GM21423 (cell line): ENCODE measurements at regions not wholly inside any gene's neighbourhood (a gene's known extent, or its start where the extent isn't known, plus 50 kb on each side); places are given as distances from the start of the nearest gene placed in this dataset.
"Not testable (repeated sequence)": the region's sequence is repeated elsewhere in the genome, so short reads cannot be mapped to it uniquely, and the experiment has no call there.

ENCODE experiments used
- ATAC-seq: cut with Tn5 transposase; IDR thresholded peaks from one replicate; pipeline ENCODE4 v1.9.1; 2021; ENCODE audit warnings: mild to moderate bottlenecking, moderate library complexity; ENCODE audit not compliant: unreplicated experiment

GRCh38 chr5:174459071-174459702, 265.2 kb upstream of the MSX2 start:
- ATAC-seq: no peak

- ATAC-seq: no peak
These were observed 264.4 kb upstream of the MSX2 start for GRCh38 chr5:174459832-174460448.

- no peak for ATAC-seq
These were observed 262.3 kb upstream of the MSX2 start for GRCh38 chr5:174462129-174462528.

GRCh38 chr5:174464504-174465165, 259.7 kb upstream of the MSX2 start:
- ATAC-seq: no peak

GRCh38 chr5:174471528-174471927, 252.9 kb upstream of the MSX2 start:
- ATAC-seq: not testable (repeated sequence)

DNA sequence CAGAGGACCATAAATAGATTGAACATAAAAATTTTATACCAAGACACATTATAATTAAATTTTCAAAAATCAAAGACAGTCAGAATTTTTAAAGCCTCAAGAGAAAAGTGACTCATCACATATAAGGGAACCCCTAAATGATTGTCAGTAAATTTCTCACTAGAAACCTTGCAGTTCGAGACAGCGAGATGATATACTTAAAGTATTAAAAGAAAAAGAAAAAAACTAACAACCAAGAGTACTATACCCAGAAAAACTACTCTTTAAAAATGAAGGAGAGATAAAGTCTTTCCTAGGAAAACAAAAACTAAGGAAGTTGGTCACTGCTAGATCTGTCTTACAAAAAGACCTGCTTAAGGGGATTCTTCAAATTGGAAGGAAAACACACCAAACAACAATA, 251.4 kb upstream of the MSX2 start:
- no peak for ATAC-seq

- ATAC-seq: not testable (repeated sequence)
These were observed 248.4 kb upstream of the MSX2 start for GRCh38 chr5:174476001-174476400.

DNA sequence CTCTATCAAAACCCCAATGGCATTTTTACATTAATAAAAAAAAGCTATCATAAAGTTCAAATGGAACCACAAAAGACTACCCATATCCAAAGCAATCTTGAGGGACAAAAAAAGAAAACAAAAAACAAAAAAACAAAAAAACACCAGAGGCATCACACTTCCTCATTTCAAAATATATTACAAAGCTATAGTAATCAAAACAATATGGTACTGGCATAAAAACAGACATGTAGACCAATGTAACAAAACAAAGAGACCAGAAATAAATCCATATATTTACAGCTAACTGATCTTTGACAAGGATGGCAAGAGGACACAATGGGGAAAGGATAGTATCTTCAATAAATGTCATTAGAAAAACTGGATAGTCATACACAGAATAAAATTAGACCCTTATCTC, 245.1 kb upstream of the MSX2 start:
- ATAC-seq: no peak

- ATAC-seq: no peak
These were observed 242.6 kb upstream of the MSX2 start for GRCh38 chr5:174481737-174482136.

- ATAC-seq: no peak
These were observed 241.8 kb upstream of the MSX2 start for GRCh38 chr5:174482607-174483024.

- no peak for ATAC-seq
These were observed 241.0 kb upstream of the MSX2 start for GRCh38 chr5:174483411-174483810.

GRCh38 chr5:174489215-174489614, 235.2 kb upstream of the MSX2 start:
- ATAC-seq: no peak

- no peak for ATAC-seq
These were observed 234.3 kb upstream of the MSX2 start for GRCh38 chr5:174489920-174490597.

DNA sequence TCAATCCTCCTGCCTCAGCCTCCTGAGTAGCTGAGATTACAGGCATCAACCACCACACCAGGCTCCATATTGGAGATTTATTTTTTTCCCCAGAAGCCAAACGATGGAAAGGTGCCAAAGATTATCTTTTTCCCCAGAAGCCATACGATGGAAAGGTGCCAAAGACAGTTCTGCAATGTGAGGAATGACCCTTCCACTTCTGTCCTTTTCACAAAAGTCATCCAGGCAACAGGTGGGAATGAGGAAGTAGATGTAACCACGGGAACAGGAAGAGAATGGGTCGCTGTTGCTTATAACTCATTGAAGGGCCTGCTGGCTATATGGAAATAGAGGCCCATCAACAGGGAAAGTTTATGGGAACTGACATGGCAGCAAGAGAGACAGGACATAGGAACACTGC, 233.7 kb upstream of the MSX2 start:
- ATAC-seq: no peak

GRCh38 chr5:174491265-174491664, 233.1 kb upstream of the MSX2 start:
- no peak for ATAC-seq

DNA sequence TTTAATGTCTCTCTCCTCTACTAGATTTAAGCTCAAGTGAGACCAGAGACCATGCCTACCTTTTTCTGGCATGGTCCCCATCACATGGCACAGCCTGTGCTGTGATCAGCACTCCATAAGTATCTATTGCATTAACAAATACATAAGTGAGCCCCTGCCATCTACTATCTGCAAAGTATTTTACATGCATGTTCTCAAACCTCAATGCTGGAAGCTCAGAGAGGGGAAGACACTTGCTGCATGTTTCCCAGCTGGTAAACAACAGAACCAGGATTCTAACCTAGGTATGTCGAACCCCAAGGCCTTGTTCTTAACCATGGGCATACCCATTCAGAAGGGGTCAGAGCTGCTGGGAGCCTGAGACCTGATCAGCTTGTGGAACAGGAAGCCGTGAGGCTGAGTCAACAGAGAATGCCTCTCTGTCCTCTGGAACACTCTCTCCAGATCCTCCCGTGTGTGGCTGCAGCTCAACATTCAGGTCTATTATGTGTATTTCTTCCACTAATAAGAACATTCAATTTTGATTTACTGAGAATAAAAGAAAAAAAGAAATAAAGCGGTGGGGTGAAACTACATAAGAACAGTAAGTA, 232.5 kb upstream of the MSX2 start:
- no peak for ATAC-seq

DNA sequence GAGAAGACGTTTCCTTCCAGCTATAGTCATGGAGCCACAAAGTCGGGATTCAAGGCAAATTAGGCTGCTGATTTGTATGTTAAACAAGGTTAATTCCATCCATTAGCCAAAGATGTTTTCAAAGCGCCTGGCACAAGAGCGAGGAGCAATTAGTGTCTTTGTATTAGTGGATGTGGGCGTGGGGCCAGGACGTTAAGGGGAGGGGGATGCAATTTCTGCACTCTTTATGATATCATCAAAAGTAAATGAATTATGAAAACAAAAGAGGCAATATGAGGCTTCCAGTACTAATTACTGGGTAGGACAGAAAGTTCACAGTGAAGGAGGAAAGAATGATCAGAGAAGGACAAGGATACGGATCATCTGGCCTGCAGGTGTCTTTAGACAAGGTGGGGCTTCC, 230.9 kb upstream of the MSX2 start:
- ATAC-seq: no peak

GRCh38 chr5:174497939-174498338, 226.4 kb upstream of the MSX2 start:
- ATAC-seq: not testable (repeated sequence)

GRCh38 chr5:174498575-174498974, 225.8 kb upstream of the MSX2 start:
- ATAC-seq: not testable (repeated sequence)

- ATAC-seq: no peak
These were observed 223.7 kb upstream of the MSX2 start for GRCh38 chr5:174500636-174501035.

GRCh38 chr5:174501461-174502069, 222.8 kb upstream of the MSX2 start:
- no peak for ATAC-seq
